ENCODE measurements at regions not wholly inside any gene's neighbourhood (a gene's known extent, or its start where the extent isn't known, plus 50 kb on each side); places are given as distances from the start of the nearest gene placed in this dataset.

- TF ChIP-seq POLR2A (IDR thresholded peaks at IDR 0.05; ENCODE audit: low read depth, low read length) = no peak
- TF ChIP-seq CTCF (IDR thresholded peaks at IDR 0.05; ENCODE audit: extremely low read depth in 1 of 2, insufficient read depth in 1 of 2, low read depth in 1 of 2, low read length in 2 of 2) = no peak
These were observed 250.1 kb downstream of the TBXT start for GRCh38 chr6:165917576-165917975.

All from endothelial cell of umbilical vein (primary cell).